ENCODE measurements at regions not wholly inside any gene's neighbourhood (a gene's known extent, or its start where the extent isn't known, plus 50 kb on each side); places are given as distances from the start of the nearest gene placed in this dataset.

GRCh38 chr12:125688881-125689280 is 623.6 kb downstream of the AACS start:
- H3K9me3 ChIP-seq (ENCODE audit: control insufficient read depth, low read depth, low read length): no peaks in the 10 kb centered on the region

More at GRCh38 chr12:125688881-125689280, 623.6 kb downstream of the AACS start:
- no peaks in the 10 kb centered on the region for H4K20me1 ChIP-seq (ENCODE audit: control insufficient read depth, insufficient read depth, insufficient read length)
- WGBS (ENCODE audit: extremely low coverage, insufficient read length, low lambda C conversion rate): no CpG with 5 or more reads among the region's 5 CpGs
- H3K27me3 ChIP-seq (ENCODE audit: insufficient read depth, low read length): no peaks in the 10 kb centered on the region
- H3K4me1 Mint-ChIP-seq: no peaks in the 10 kb centered on the region
- no peak for TF ChIP-seq CTCF (conservative IDR thresholded peaks at IDR 0.05)
- no peak overlapping the region for H3K23ac ChIP-seq (ENCODE audit: insufficient read length, low read depth, low read length)
- no peak overlapping the region for H4K5ac ChIP-seq (ENCODE audit: insufficient read length, low read depth, low read length)
- H2BK12ac ChIP-seq (ENCODE audit: insufficient read length, low read depth, low read length): no peak overlapping the region
- no peak overlapping the region for H3K4ac ChIP-seq (ENCODE audit: low read depth, low read length)
- no peak overlapping the region for H3K14ac ChIP-seq (ENCODE audit: insufficient read depth, low read length)
- no peak overlapping the region for H3K4me2 ChIP-seq (ENCODE audit: insufficient read depth, insufficient read length, low read length)
- no peak overlapping the region for H2BK20ac ChIP-seq (ENCODE audit: low read depth, low read length, poor library complexity, severe bottlenecking)
- H3K9me3 Mint-ChIP-seq: no peaks in the 10 kb centered on the region
- no peak overlapping the region for H3K27ac ChIP-seq (ENCODE audit: insufficient read length, low read depth, low read length)
- no peak for DNase-seq
- H2BK5ac ChIP-seq (ENCODE audit: insufficient read length, low read length): no peak overlapping the region
- H3K18ac ChIP-seq (ENCODE audit: insufficient read length, low read depth, low read length): no peak overlapping the region
- H2AK5ac ChIP-seq (ENCODE audit: insufficient read length, low read length): no peak overlapping the region
- no peak overlapping the region for H3K27ac Mint-ChIP-seq
- H3K79me1 ChIP-seq (ENCODE audit: insufficient read depth, low read depth, low read length, poor library complexity, severe bottlenecking): no peaks in the 10 kb centered on the region
- H4K8ac ChIP-seq (replicated peaks; ENCODE audit: insufficient read length, low read depth, low read length): no peak overlapping the region
- no peaks in the 10 kb centered on the region for H3K4me1 ChIP-seq (ENCODE audit: insufficient read depth, low read length)
- H3T11ph ChIP-seq (ENCODE audit: low read length): no peak overlapping the region
- no peaks in the 10 kb centered on the region; a peak in 1 of 7 replicates for H3K36me3 Mint-ChIP-seq (ENCODE audit: insufficient read depth in 1 of 3, low read depth in 3 of 3)
- no peak overlapping the region for H2BK15ac ChIP-seq (ENCODE audit: low read depth, low read length)
- H3K4me3 Mint-ChIP-seq: no peak overlapping the region
- H4K91ac ChIP-seq (ENCODE audit: insufficient read length, low read depth, low read length): no peak overlapping the region
- no peak overlapping the region for H2AFZ ChIP-seq (ENCODE audit: low read length)
- H3K56ac ChIP-seq (ENCODE audit: insufficient read length, low read depth, low read length): no peak overlapping the region
- no peak overlapping the region for H3K9ac ChIP-seq (ENCODE audit: extremely low read depth, insufficient read length, low read length)
- peaks cover 21% of the 10 kb centered on the region for H3K27me3 Mint-ChIP-seq (ENCODE audit: low read depth)
- no peak overlapping the region for H2BK120ac ChIP-seq (ENCODE audit: low read depth, low read length, poor library complexity, severe bottlenecking)
- H3K79me2 ChIP-seq (ENCODE audit: insufficient read depth, low read length): no peaks in the 10 kb centered on the region
- H3K23me2 ChIP-seq (ENCODE audit: insufficient read length, low read depth, low read length, poor library complexity, severe bottlenecking): peaks cover 3% of the 10 kb centered on the region

All from H9 (cell line).